Heart right ventricle (tissue), 16 donors: ENCODE measurements at regions not wholly inside any gene's neighbourhood (a gene's known extent, or its start where the extent isn't known, plus 50 kb on each side); places are given as distances from the start of the nearest gene placed in this dataset.

Experiments
- ATAC-seq, 8 donors: fragments of 200-7000 bp; cut with Tn5 transposase; one replicate each; pipeline ENCODE4 v1.9.1; 2020; ENCODE audit warnings: mild to moderate bottlenecking in 8 of 8, moderate library complexity in 8 of 8, moderate number of reproducible peaks in 1 of 8
- DNase-seq, 2 donors: peaks; one replicate each; pipeline ENCODE4 v3.0.0-alpha.2; 2020
- H3K27ac ChIP-seq, 10 donors: fragments of 200-600 bp; sonication (generic) in 2 of 10; one replicate each; pipeline versions ENCODE4 v1.5.0 to v1.8.0; 2020 to 2022; ENCODE audit warnings: mild to moderate bottlenecking in 3 of 10
- H3K27me3 ChIP-seq, 7 donors: fragments of 200-600 bp; one replicate each; pipeline ENCODE4 v1.8.0; 2021 to 2022; ENCODE audit warnings: mild to moderate bottlenecking in 2 of 7
- H3K36me3 ChIP-seq, 9 donors: fragments of 200-600 bp; sonication (generic) in 1 of 9; one replicate each; pipeline versions ENCODE4 v1.5.0 to v1.8.0; 2020 to 2022; ENCODE audit warnings: mild to moderate bottlenecking in 2 of 9
- H3K4me1 ChIP-seq, 9 donors: fragments of 200-600 bp; sonication (generic) in 1 of 9; one replicate each; pipeline versions ENCODE4 v1.5.0 to v1.8.0; 2020 to 2022; ENCODE audit warnings: mild to moderate bottlenecking in 4 of 9
- H3K4me3 ChIP-seq, 10 donors: fragments of 200-600 bp; sonication (generic) in 2 of 10; one replicate each; pipeline versions ENCODE4 v1.5.0 to v1.8.0; 2020 to 2022; ENCODE audit warnings: mild to moderate bottlenecking in 7 of 10, moderate library complexity in 2 of 10
- H3K9me3 ChIP-seq, 11 donors: fragments of 200-600 bp in 10 of 11; sonication (generic) in 2 of 11; one replicate each; pipeline versions ENCODE4 v1.5.0 to v1.8.0; 2013 to 2022; ENCODE audit warnings: mild to moderate bottlenecking in 2 of 11, control low read depth in 1 of 11, moderate library complexity in 1 of 11
- CTCF ChIP-seq, 9 donors: fragments of 200-600 bp; sonication (generic) in 2 of 9; IDR thresholded peaks; one replicate each; pipeline versions ENCODE4 v1.5.0 to v1.8.0; 2021 to 2022; ENCODE audit warnings: antibody characterized with exemption in 9 of 9, mild to moderate bottlenecking in 5 of 9, moderate library complexity in 1 of 9
- WGBS, 2 donors: extraction: QIAGEN DNeasy Blood & Tissue Kit; methylation state at CpG; one replicate each; pipeline ENCODE4 v1.1.7; 2013; ENCODE audit warnings: inconsistent platforms in 1 of 2; 5-methylcytosine and 5-hydroxymethylcytosine counted together
- intact Hi-C, 10 donors: fragments of 100-400 bp; cut with DNase I; formaldehyde crosslinking; loops; one replicate each; pipeline versions ENCODE4 v1.11.1 to v1.14.2; 2022
- donor health status: Arrhythmogenic right ventricular cardiomyopathy.
- donor health status: ischemic (EF 13 %, LVEDD 7.1; RV severe dilation, severe dysfunction).
- donor health status: healthy with polysubstance abuse.
- donor health status: DM: no; HTN: yes; CAD: no.
- donor health status: DM: no; HTN: no; CAD: no.
- donor health status: ischemic (EF 25% LVEDD 6.9; RV normal size, moderate dysfunction).
- donor health status: ischemic (EF 25% LVEDD 5.7; RV mildly dilated, moderate dysfunction).
- donor health status: healthy.
- donor health status: DM: yes; HTN: yes; CAD: no.
- donor health status: Ischemic cardiomyopathy.
- donor health status: ischemic (EF 35%, LVEDD 5.7; RV mildly dilated, moderate dysfunction).
- donor health status: nonischemic (EF 11% LVEDD 7.7; RV severe dilation, severe dysfunction).
- donor health status: DM: yes; HTN: yes; CAD: no.
- donor health status: PGD.
- donor health status: ischemic (EF 29% LVEDD 5.4; RV normal size, mild dysfunction).
- donor health status: nonischemic (EF 23%, LVEDD 6.1; RV moderate dilation, normal function).

- ATAC-seq, result peak in 5 of 8 donors; percentile 11 to 49 (median 39)
- 13 to 33% methylated on average over 1 of the region's 1 CpG for WGBS, 2 donors
- peaks cover 0 to 22% (median 0%) of the 10 kb centered on the region in 9 donors for H3K4me1 ChIP-seq
- H3K36me3 ChIP-seq, result no peaks in the 10 kb centered on the region
- H3K27ac ChIP-seq, result peak overlapping the region in 1 of 10 donors; percentile 54
- TF ChIP-seq CTCF (IDR thresholded peaks at IDR 0.05), result peak in 8 of 9 donors; percentile 39 to 73 (median 68)
- intact Hi-C loops, result loop anchor here in 9 of 10 donors (5.0 to 10.0 kb wide), 7 partner anchors 75 to 235 kb away; no protein-coding TSS in a partner anchor
- DNase-seq, result peak in 1 of 2 donors; percentile 13
- peak overlapping the region in 4 of 10 donors; percentile 12 to 33 (median 20) for H3K4me3 ChIP-seq
- no peaks in the 10 kb centered on the region for H3K9me3 ChIP-seq
- no peaks in the 10 kb centered on the region for H3K27me3 ChIP-seq
These were observed 53.9 kb upstream of the FRMD4B start for GRCh38 chr3:69439643-69440270.

GRCh38 chr3:69438476-69438875 lies 52.6 kb upstream of the FRMD4B start:
- ATAC-seq (no peak), DNase-seq (no peak)
- no peaks in the 10 kb centered on the region for H3K27me3 ChIP-seq
- no peaks in the 10 kb centered on the region for H3K36me3 ChIP-seq
- peaks cover 0 to 27% (median 5%) of the 10 kb centered on the region in 9 donors for H3K4me1 ChIP-seq
- TF ChIP-seq CTCF (IDR thresholded peaks at IDR 0.05), result no peak
- H3K4me3 ChIP-seq, result no peak overlapping the region
- H3K9me3 ChIP-seq, result no peaks in the 10 kb centered on the region
- 93 to 94% methylated on average over 1 of the region's 1 CpG for WGBS, 2 donors
- H3K27ac ChIP-seq, result no peak overlapping the region
- intact Hi-C loops, result loop anchor here in 3 of 10 donors (5.0 to 10.0 kb wide), 2 partner anchors 96 to 229 kb away; no protein-coding TSS in a partner anchor

GRCh38 chr3:69435274-69436265 lies 49.7 kb upstream of the FRMD4B start:
- ATAC-seq (no peak), DNase-seq (no peak)
- Histone ChIP-seq H3K4me1 (peaks cover 0 to 29% (median 6%) of the 10 kb centered on the region in 9 donors), H3K27ac (no peak overlapping the region), H3K27me3 (no peaks in the 10 kb centered on the region), H3K4me3 (no peak overlapping the region), H3K9me3 (no peaks in the 10 kb centered on the region), H3K36me3 (no peaks in the 10 kb centered on the region)
- intact Hi-C loops, result loop anchor here in 3 of 10 donors (5.0 to 10.0 kb wide), 2 partner anchors 99 to 232 kb away; no protein-coding TSS in a partner anchor
- TF ChIP-seq CTCF (IDR thresholded peaks at IDR 0.05), result no peak
- WGBS, 2 donors, result 88 to 90% methylated on average over 2 of the region's 2 CpGs
